ENCODE measurements at regions not wholly inside any gene's neighbourhood (a gene's known extent, or its start where the extent isn't known, plus 50 kb on each side); places are given as distances from the start of the nearest gene placed in this dataset.

DNA sequence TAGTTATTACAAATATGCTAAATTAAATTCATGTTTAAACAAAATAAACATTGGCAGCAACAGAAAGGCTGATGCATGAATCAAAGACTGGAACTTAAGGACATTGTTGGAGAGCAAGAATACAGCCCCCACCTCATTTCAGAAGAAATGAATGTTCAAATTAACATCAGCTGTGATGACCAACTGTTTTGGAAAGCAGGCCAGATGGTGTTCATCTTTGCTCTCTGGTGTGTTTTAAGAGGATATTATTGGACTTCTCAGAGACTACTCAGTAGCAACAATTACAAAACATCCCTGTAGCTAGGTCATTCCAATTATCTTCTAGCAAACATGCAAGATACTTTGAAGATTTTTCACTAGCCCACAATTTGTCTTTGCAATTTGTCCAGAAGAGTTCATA lies 118.6 kb upstream of the DOK5 start:
- no peak for TF ChIP-seq ZBTB21 (CRISPR knock-in tag; IDR thresholded peaks at IDR 0.05; ENCODE audit: borderline replicate concordance)
- no peak for TF ChIP-seq ZNF532 (CRISPR knock-in tag; IDR thresholded peaks at IDR 0.05; ENCODE audit: borderline replicate concordance)
- no peak for TF ChIP-seq ETV6 (CRISPR knock-in tag; IDR thresholded peaks at IDR 0.05)
- no peak for TF ChIP-seq SOX15 (CRISPR knock-in tag; IDR thresholded peaks at IDR 0.05)
- TF ChIP-seq FOXP1 (CRISPR knock-in tag; IDR thresholded peaks at IDR 0.05; ENCODE audit: borderline replicate concordance): no peak
- TF ChIP-seq FOXK1 (CRISPR knock-in tag; IDR thresholded peaks at IDR 0.05): no peak
- no peak for TF ChIP-seq TEAD1 (CRISPR knock-in tag; IDR thresholded peaks at IDR 0.05)
- no peak for TF ChIP-seq RORB (CRISPR knock-in tag; IDR thresholded peaks at IDR 0.05)
- TF ChIP-seq CDX4 (CRISPR knock-in tag; IDR thresholded peaks at IDR 0.05; ENCODE audit: borderline replicate concordance): no peak
- no peak for TF ChIP-seq TCF7 (CRISPR knock-in tag; IDR thresholded peaks at IDR 0.05; ENCODE audit: low read depth)
- TF ChIP-seq ZNF138 (CRISPR knock-in tag; conservative IDR thresholded peaks at IDR 0.05): no peak
- TF ChIP-seq ZNF121 (CRISPR knock-in tag; IDR thresholded peaks at IDR 0.05): no peak
- TF ChIP-seq FOXJ3 (CRISPR knock-in tag; IDR thresholded peaks at IDR 0.05; ENCODE audit: borderline replicate concordance): no peak
- TF ChIP-seq ERG (CRISPR knock-in tag; IDR thresholded peaks at IDR 0.05): no peak
- TF ChIP-seq, protein P1, sequence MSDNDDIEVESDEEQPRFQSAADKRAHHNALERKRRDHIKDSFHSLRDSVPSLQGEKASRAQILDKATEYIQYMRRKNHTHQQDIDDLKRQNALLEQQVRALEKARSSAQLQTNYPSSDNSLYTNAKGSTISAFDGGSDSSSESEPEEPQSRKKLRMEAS (CRISPR knock-in tag; IDR thresholded peaks at IDR 0.05): no peak
- no peak for TF ChIP-seq NFATC4 (CRISPR knock-in tag; IDR thresholded peaks at IDR 0.05)
- no peaks in the 10 kb centered on the region for H3K27me3 Mint-ChIP-seq (ENCODE audit: low read depth)
- ChIA-PET CTCF (no interaction called here), POLR2A (no interaction called here)
- H3K9me3 Mint-ChIP-seq: peaks cover 4% of the 10 kb centered on the region; the same call in 1 of the 2 replicates
- H3K27ac Mint-ChIP-seq: no peak overlapping the region
- H3K4me3 Mint-ChIP-seq: no peak overlapping the region
- ATAC-seq (no peak), DNase-seq (ENCODE audit: low spot score) (no peak)
- H3K36me3 Mint-ChIP-seq: no peaks in the 10 kb centered on the region
- peaks cover 30% of the 10 kb centered on the region for H3K4me1 Mint-ChIP-seq

- CTCF ChIA-PET: no interaction called here
- Mint-ChIP-seq H3K27me3 (ENCODE audit: low read depth) (no peaks in the 10 kb centered on the region), H3K9me3 (peaks cover 18% of the 10 kb centered on the region), H3K36me3 (no peaks in the 10 kb centered on the region), H3K4me1 (peaks cover 39% of the 10 kb centered on the region), H3K4me3 (no peak overlapping the region), H3K27ac (no peak overlapping the region)
- ATAC-seq: no peak
- no peak for DNase-seq (ENCODE audit: low spot score)
- POLR2A ChIA-PET: no interaction called here
- TF ChIP-seq, protein P2, sequence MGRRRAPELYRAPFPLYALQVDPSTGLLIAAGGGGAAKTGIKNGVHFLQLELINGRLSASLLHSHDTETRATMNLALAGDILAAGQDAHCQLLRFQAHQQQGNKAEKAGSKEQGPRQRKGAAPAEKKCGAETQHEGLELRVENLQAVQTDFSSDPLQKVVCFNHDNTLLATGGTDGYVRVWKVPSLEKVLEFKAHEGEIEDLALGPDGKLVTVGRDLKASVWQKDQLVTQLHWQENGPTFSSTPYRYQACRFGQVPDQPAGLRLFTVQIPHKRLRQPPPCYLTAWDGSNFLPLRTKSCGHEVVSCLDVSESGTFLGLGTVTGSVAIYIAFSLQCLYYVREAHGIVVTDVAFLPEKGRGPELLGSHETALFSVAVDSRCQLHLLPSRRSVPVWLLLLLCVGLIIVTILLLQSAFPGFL (CRISPR knock-in tag; IDR thresholded peaks at IDR 0.05; ENCODE audit: borderline replicate concordance): no peak
- TF ChIP-seq, protein P3, sequence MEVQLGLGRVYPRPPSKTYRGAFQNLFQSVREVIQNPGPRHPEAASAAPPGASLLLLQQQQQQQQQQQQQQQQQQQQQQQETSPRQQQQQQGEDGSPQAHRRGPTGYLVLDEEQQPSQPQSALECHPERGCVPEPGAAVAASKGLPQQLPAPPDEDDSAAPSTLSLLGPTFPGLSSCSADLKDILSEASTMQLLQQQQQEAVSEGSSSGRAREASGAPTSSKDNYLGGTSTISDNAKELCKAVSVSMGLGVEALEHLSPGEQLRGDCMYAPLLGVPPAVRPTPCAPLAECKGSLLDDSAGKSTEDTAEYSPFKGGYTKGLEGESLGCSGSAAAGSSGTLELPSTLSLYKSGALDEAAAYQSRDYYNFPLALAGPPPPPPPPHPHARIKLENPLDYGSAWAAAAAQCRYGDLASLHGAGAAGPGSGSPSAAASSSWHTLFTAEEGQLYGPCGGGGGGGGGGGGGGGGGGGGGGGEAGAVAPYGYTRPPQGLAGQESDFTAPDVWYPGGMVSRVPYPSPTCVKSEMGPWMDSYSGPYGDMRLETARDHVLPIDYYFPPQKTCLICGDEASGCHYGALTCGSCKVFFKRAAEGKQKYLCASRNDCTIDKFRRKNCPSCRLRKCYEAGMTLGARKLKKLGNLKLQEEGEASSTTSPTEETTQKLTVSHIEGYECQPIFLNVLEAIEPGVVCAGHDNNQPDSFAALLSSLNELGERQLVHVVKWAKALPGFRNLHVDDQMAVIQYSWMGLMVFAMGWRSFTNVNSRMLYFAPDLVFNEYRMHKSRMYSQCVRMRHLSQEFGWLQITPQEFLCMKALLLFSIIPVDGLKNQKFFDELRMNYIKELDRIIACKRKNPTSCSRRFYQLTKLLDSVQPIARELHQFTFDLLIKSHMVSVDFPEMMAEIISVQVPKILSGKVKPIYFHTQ (CRISPR knock-in tag; IDR thresholded peaks at IDR 0.05): no peak
- TF ChIP-seq, protein P4, sequence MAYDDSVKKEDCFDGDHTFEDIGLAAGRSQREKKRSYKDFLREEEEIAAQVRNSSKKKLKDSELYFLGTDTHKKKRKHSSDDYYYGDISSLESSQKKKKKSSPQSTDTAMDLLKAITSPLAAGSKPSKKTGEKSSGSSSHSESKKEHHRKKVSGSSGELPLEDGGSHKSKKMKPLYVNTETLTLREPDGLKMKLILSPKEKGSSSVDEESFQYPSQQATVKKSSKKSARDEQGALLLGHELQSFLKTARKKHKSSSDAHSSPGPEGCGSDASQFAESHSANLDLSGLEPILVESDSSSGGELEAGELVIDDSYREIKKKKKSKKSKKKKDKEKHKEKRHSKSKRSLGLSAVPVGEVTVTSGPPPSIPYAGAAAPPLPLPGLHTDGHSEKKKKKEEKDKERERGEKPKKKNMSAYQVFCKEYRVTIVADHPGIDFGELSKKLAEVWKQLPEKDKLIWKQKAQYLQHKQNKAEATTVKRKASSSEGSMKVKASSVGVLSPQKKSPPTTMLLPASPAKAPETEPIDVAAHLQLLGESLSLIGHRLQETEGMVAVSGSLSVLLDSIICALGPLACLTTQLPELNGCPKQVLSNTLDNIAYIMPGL (CRISPR knock-in tag; IDR thresholded peaks at IDR 0.05): no peak
- TF ChIP-seq, protein P5, sequence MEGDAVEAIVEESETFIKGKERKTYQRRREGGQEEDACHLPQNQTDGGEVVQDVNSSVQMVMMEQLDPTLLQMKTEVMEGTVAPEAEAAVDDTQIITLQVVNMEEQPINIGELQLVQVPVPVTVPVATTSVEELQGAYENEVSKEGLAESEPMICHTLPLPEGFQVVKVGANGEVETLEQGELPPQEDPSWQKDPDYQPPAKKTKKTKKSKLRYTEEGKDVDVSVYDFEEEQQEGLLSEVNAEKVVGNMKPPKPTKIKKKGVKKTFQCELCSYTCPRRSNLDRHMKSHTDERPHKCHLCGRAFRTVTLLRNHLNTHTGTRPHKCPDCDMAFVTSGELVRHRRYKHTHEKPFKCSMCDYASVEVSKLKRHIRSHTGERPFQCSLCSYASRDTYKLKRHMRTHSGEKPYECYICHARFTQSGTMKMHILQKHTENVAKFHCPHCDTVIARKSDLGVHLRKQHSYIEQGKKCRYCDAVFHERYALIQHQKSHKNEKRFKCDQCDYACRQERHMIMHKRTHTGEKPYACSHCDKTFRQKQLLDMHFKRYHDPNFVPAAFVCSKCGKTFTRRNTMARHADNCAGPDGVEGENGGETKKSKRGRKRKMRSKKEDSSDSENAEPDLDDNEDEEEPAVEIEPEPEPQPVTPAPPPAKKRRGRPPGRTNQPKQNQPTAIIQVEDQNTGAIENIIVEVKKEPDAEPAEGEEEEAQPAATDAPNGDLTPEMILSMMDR (IDR thresholded peaks at IDR 0.05): no peak
- TF ChIP-seq CREM (CRISPR knock-in tag; IDR thresholded peaks at IDR 0.05) (no peak), PRRX2 (CRISPR knock-in tag; IDR thresholded peaks at IDR 0.05) (no peak), NFYB (CRISPR knock-in tag; conservative IDR thresholded peaks at IDR 0.05; ENCODE audit: low read depth) (no peak)
Observed at GRCh38 chr20:54361475-54361874, 113.9 kb upstream of the DOK5 start.
